Activated CD4-positive, alpha-beta T cell treated with anti-CD3 and anti-CD28 coated beads, Interleukin-2, amount 50 U/mL, for 16 hours (primary cell): ENCODE measurements at regions not wholly inside any gene's neighbourhood (a gene's known extent, or its start where the extent isn't known, plus 50 kb on each side); places are given as distances from the start of the nearest gene placed in this dataset.

ENCODE experiments used
- DNase-seq: peaks from one replicate; pipeline ENCODE4 v3.0.0-alpha.2; 2020

- DNase-seq = no peak
Measured at GRCh38 chr13:111502957-111503356, 182.5 kb downstream of the TEX29 start.

DNA sequence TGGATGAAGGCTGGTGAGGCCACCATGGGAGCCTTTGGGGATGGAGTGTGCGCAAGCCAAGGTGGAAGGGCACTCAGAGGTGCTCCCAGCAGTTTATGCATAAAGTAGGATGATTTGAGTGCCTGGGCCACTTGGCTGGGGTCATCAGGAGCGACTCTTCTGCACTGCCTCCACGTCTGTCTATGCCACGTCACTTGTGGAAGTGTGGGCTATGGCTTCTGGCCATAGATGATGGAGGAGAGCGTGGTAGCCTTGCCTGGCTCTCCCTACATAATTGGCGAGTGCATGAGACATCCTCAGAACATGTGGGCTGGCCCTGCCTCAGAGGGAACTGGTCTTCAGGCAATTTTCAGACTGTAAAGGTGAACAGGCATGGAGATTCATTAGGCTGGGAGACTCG is 182.9 kb downstream of the TEX29 start:
- DNase-seq = no peak

GRCh38 chr13:111503905-111504695 is 183.7 kb downstream of the TEX29 start:
- no peak for DNase-seq

DNA sequence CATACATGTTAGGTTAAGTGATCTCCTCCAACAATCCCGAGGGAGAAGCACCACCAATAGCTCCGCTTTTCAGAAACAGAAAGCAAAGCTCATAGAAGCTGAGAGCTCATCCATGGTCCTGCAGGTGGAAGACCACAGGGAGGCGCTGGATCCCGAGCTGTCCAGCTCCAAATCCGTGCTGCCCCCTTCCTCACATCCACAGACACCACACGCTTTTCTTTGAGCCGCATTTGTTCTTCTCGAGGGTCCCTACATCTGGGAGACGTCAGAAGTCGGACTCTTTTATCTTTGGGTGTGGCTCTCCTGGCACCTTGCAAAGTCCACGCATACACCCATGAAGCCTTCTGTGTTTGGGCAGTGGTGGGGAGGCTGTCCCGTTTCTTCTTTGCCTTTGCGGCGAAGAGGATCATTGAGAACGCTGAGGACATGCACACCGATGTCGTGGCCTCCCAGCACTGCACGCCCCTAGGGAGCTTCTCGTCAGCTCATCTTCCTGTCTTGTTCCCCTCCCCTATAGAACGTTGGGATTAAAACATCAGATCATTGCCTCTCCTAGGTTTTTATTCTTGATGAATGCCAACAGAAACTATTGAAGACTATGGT is 184.8 kb downstream of the TEX29 start:
- no peak for DNase-seq

DNA sequence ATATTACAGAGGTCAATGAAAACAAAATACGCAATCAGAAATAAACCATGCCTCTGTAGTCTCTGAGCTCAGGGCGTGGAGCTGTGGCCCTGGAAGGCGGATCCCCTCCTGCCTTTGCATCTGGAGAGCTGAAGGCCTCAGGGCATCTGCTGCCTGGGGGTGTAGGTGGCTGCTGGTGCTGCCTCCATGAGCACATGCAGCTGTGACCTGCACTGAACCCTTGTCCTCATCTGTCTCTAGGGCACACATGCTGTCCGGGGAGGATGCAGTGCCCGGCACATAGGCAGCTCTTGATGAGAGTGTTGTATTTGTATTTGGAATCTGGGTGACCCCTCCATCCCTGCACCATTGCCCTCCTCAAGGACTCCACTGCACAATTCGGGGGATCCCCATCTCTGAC is 185.7 kb downstream of the TEX29 start:
- DNase-seq = no peak

- no peak for DNase-seq
Measured at GRCh38 chr13:111506621-111507020, 186.2 kb downstream of the TEX29 start.

- no peak for DNase-seq
Measured at GRCh38 chr13:111508164-111508870, 187.9 kb downstream of the TEX29 start.

GRCh38 chr13:111508902-111509509 is 188.6 kb downstream of the TEX29 start:
- DNase-seq = no peak

- DNase-seq = no peak
Measured at GRCh38 chr13:111510502-111511218, 190.2 kb downstream of the TEX29 start.

DNA sequence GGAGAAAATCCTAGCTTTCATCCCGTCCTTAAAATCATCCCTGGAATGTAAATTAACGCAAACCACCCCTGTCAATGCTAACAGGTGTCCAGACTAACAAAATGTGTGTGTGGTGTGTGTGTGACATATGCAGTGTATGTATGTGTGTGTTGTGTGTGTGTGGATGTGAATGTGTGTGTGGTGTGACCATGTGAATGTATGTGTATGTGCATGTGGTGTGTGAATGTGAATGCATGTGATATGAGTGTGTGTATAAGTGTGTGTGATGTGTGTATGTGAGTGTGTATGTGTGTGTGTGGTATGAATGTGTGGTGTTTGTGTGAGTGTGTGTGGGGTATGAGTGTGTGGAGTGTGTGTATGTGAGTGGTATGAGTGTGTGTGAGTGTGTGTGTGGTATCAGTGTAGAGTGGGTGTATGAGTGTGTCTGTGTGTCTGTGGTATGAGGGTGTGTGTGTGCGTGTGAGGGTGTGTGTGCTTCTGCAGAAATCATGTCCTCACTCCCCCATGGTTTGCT is 190.8 kb downstream of the TEX29 start:
- DNase-seq = no peak

GRCh38 chr13:111511805-111512504 is 191.5 kb downstream of the TEX29 start:
- DNase-seq = no peak

DNA sequence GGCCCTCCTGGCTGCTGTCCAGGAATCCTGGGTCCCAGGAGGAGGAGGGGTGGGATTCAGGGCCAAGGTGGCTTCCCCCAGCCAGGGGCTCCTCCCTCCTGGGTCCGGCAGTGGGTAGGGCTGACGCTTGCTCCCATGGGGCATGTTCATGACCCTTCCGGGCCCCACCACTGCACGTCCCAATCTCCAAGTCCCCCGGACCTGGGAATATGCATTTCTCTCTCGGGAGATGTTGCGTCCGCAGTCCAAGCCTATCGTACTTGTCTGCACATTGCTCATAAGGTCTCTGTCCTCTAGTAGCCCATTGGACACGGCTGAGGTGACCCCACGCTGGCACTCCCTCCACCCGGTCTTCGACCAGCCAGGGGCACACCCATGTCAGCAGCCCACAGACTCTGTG is 192.3 kb downstream of the TEX29 start:
- no peak for DNase-seq

DNA sequence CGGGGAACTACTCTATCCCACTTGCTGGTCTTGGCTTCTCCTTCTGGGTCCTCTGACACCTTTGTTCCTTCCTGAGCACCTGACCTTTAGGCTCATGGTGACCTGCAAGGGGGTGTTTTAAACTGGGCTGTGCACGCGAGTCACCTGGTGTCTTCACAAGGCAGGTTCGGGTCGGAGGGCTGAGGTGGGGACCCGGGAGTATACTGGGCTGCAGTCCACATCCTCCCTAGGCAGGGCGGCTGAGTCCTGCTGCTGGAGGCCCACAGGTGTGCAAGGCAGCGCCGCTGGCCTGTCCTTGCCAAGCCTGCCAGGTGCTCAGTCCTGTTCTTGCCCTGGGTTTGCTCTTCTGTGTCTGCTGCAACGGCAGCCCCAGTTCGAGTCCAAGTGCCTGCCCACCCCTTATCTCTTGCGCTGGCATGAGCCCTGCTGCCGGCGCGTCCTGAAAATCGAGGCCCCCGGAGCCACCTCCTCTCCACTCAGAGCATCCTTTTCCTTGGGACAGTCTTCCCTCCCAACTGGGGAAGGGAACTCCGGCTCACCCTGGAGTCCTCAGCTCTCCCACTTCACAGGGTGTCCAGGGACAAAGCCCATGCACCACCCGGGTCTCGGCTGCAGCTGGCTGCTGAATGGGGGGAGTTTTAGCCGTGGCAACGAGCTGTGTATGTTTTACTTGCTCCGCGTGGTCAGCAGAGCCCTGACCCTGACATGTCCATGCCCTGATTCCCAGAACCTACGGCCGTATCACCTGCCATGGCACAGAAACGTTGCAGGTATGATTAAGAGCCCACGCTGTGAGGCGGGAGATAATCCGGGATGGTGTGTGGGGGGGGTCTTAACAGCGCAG is 193.5 kb downstream of the TEX29 start:
- no peak for DNase-seq

DNA sequence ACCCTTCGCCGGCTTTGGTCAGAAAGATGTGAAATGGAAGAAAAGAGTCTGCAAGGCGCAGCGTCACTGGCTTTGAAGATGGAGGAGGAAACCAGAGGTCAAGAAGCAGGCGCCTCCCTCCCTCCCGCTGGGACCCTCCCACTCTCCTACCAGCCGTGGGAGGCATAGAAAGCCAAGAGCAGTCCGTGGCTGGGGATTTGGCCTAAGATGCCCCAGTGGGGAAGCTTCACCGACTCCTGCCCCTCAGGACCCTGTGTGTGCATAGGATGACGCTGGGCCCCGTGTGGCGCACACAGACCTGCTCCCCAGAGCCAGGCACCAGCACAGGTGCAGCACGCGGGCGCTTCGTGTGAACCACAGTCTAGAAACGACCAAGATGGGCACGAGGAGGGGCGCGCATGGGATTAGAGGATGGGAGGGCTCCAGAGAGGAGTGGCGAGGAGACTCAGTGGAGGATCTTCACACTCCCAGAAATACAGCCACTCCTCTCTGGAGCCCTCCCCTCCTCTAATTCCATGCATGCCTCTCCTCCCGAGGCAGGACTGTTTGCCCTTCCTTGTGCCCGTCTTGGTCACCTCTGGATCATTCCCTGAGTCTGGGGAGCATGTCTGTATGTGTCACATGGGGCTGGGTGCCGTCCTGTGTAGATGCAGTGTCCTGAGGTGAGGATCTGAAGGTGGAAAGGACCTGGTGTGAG is 194.3 kb downstream of the TEX29 start:
- no peak for DNase-seq

DNA sequence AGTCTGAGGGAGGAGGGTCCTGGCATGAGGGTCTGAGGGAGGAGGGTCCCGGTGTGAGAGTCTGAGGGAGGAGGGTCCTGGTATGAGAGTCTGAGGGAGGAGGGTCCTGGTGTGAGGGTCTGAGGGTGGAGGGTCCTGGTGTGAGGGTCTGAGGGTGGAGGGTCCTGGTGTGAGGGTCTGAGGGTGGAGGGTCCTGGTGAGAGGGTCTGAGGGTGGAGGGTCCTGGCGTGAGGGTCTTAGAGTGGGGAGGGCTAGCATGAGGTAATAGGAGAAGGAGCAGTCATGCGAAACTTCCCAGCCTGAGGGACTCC is 194.8 kb downstream of the TEX29 start:
- DNase-seq = no peak

GRCh38 chr13:111515635-111516034 is 195.2 kb downstream of the TEX29 start:
- no peak for DNase-seq

DNA sequence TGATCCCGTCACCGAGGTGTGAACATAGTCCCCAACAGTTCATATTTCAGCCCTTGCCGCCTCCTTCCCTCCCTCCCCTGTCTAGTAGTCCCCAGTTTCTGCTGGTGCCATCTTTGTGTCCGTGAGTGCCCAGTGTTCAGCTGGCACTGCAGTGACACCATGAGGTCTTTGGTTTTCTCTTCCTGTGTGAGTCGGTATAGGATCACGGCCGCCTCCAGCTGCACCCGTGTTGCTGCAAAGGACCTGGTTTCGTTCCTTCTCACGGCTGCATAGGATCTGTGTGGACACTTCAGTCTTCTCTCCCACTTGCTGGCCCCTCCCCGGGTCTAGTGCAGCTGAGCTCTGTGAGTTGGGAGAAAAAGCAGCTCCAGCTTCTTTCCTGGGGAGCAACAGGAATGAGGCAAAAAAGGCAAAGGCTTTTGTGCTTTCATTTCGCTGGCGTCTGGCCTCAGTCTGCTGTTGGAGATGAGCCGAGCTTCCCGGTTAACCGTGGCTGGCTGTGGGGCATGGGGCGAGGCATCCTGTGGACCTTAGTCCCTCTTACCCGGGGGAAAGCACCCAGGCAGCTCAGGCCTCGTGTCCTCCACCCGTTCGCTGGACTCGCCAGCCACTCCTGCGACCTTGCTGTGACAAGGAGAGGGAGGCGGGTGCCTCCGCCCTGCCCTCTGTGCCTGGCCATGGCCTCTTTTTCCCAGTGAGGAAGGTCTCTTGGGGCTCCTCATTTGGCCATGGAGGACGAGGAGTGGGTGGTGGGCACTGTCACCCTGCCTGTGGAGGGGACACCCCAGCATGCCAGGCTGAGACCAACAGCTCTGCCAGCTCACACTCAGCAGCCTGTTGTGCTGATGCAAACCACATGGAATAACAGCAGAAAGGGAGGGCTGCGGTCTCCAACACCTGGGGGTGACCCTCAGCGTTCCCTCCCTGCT is 196.5 kb downstream of the TEX29 start:
- DNase-seq = no peak

DNA sequence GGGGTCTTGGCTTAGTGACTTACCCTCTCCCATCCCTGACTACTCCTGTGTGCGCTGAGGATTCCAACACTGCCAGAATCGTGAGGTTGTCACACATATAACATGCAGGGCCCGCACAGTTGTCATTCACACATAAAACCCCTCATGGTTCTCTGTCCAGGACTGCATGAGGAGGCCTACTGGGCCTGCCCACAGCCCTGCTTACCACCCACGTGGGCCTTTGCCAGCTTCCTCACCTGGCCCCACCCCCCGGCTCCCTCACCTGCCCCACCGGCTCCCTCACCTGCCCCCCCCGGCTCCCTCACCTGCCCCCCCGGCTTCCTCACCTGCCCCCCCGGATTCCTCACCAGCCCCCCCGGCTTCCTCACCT is 197.2 kb downstream of the TEX29 start:
- DNase-seq = no peak

DNA sequence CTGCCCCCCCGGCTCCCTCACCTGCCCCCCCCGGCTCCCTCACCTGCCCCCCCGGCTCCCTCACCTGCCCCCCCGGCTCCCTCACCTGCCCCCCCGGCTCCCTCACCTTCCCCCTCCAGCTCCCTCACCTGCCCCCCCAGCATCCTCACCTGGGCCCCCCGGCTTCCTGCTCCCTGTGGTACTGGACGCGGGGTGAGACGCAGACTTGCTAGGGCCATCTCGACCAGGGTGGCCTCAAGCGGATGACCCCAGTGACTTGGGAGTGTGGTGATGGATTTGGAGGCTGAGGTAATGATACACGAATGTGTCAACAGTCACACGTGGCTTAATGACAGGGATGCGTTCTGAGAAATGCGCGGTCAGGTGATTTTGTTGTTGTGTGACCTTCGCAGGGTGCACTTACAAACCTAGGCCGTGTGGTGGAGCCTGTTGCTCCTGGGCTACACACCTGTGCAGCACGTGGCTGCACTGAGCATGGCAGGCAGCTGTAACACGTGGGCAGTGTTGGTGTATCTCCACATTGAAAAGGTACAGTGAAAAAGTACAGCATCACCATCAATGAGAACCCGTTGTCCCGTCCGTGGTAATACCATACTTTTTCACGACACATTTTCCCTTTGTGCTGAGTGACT is 197.8 kb downstream of the TEX29 start:
- no peak for DNase-seq
